ENCODE measurements at regions not wholly inside any gene's neighbourhood (a gene's known extent, or its start where the extent isn't known, plus 50 kb on each side); places are given as distances from the start of the nearest gene placed in this dataset.

DNA sequence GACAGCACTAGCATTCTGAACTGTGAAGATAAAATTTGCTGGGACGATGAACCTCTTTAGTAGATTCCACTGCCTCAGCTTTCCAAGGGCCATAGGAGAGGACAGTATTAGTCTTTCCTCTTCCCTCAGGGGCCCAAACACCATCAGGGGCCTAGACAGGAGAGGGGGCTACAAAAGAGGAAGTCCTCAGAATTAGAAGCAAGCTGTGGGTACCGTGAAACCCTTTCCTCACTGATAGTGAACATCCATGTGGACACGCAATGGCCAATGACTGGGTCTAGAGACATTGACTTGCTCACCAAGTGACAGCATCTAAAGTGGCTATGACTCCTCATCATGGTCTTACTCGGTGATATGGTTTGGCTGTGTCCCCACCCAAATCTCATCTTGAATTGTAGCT is 68.1 kb upstream of the UST start:
- intact Hi-C loops (cut with micrococcal nuclease): no loop called here
- H3K9me3 Mint-ChIP-seq (ENCODE audit: unreplicated experiment): no peaks in the 10 kb centered on the region
- H3K4me1 Mint-ChIP-seq (ENCODE audit: insufficient read depth, unreplicated experiment): no peaks in the 10 kb centered on the region
- CTCF ChIA-PET: interaction anchor here (1.0 kb wide), 1 partner anchor 50 kb away, joined by 3 read pairs; no protein-coding TSS in a partner anchor
- no peak overlapping the region for H3K4me3 Mint-ChIP-seq (ENCODE audit: unreplicated experiment)
- POLR2A ChIA-PET: interaction anchor here (0.7 kb wide), 1 partner anchor 69 kb away, joined by 4 read pairs; no protein-coding TSS in a partner anchor
- BruUV-seq (replicated peaks): no TSS peak
- no peak for DNase-seq (ENCODE audit: unreplicated experiment)
- H3K27ac Mint-ChIP-seq (ENCODE audit: low read depth, unreplicated experiment): no peak overlapping the region
- no peaks in the 10 kb centered on the region for H3K27me3 Mint-ChIP-seq (ENCODE audit: insufficient read depth, unreplicated experiment)
- TF ChIP-seq, protein P1, sequence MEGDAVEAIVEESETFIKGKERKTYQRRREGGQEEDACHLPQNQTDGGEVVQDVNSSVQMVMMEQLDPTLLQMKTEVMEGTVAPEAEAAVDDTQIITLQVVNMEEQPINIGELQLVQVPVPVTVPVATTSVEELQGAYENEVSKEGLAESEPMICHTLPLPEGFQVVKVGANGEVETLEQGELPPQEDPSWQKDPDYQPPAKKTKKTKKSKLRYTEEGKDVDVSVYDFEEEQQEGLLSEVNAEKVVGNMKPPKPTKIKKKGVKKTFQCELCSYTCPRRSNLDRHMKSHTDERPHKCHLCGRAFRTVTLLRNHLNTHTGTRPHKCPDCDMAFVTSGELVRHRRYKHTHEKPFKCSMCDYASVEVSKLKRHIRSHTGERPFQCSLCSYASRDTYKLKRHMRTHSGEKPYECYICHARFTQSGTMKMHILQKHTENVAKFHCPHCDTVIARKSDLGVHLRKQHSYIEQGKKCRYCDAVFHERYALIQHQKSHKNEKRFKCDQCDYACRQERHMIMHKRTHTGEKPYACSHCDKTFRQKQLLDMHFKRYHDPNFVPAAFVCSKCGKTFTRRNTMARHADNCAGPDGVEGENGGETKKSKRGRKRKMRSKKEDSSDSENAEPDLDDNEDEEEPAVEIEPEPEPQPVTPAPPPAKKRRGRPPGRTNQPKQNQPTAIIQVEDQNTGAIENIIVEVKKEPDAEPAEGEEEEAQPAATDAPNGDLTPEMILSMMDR (IDR thresholded peaks at IDR 0.05; ENCODE audit: unreplicated experiment): no peak
- no peaks in the 10 kb centered on the region for H3K36me3 Mint-ChIP-seq (ENCODE audit: insufficient read depth, unreplicated experiment)

DNA sequence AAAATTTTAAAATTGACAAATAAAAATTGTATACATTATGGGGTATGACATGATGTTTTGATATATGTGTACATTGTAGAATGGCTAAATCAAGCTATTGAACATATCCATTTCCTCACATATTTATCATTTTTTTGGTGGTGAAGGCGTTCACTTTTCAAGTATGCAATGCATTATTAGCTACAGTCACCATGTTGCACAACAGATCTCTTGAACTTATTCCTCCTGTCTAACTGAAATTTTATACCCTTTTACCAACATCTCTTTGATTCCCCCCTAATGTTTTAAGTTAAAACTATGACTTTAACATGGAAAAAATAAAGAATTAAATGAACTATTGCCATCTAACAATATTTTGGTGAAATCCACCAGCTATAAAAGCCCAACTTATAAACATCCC is 65.2 kb upstream of the UST start:
- H3K27ac Mint-ChIP-seq (ENCODE audit: low read depth, unreplicated experiment): no peak overlapping the region
- ChIA-PET POLR2A (no interaction called here), CTCF (interaction anchor here (0.5 to 1.3 kb wide), 4 partner anchors 10 to 123 kb away, joined by 3 to 4 read pairs (median 4); no protein-coding TSS in a partner anchor)
- H3K4me3 Mint-ChIP-seq (ENCODE audit: unreplicated experiment): no peak overlapping the region
- TF ChIP-seq, protein P1 (IDR thresholded peaks at IDR 0.05; ENCODE audit: unreplicated experiment): no peak
- no peaks in the 10 kb centered on the region for H3K36me3 Mint-ChIP-seq (ENCODE audit: insufficient read depth, unreplicated experiment)
- BruUV-seq (replicated peaks): no TSS peak
- no peaks in the 10 kb centered on the region for H3K9me3 Mint-ChIP-seq (ENCODE audit: unreplicated experiment)
- no peaks in the 10 kb centered on the region for H3K27me3 Mint-ChIP-seq (ENCODE audit: insufficient read depth, unreplicated experiment)
- DNase-seq (ENCODE audit: unreplicated experiment): no peak
- no peaks in the 10 kb centered on the region for H3K4me1 Mint-ChIP-seq (ENCODE audit: insufficient read depth, unreplicated experiment)
- intact Hi-C loops (cut with micrococcal nuclease): no loop called here

DNA sequence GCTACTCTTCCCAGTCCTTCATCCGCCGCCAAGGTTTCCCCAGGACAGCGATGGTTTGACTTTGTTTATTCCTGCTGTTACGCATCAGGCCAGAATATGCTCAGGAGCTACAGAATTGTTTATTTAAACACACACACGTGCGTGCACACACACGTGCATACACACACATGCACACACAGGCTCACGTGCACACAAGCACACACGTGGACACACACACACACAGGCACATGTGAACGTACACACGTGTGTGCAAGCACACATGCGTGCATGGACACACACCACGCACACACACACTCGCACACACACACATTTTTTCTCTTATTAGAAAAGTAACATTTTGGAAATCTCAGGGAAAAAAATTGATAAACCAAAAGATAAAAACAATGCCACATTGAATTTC is 64.6 kb upstream of the UST start:
- ChIA-PET CTCF (interaction anchor here (0.5 to 1.3 kb wide), 5 partner anchors 10 to 124 kb away, joined by 3 to 4 read pairs (median 3); no protein-coding TSS in a partner anchor), POLR2A (interaction anchor here (0.8 kb wide), 1 partner anchor 8 kb away, joined by 4 read pairs; no protein-coding TSS in a partner anchor)
- Mint-ChIP-seq H3K4me3 (ENCODE audit: unreplicated experiment) (no peak overlapping the region), H3K9me3 (ENCODE audit: unreplicated experiment) (no peaks in the 10 kb centered on the region), H3K4me1 (ENCODE audit: insufficient read depth, unreplicated experiment) (no peaks in the 10 kb centered on the region), H3K36me3 (ENCODE audit: insufficient read depth, unreplicated experiment) (no peaks in the 10 kb centered on the region), H3K27me3 (ENCODE audit: insufficient read depth, unreplicated experiment) (no peaks in the 10 kb centered on the region), H3K27ac (ENCODE audit: low read depth, unreplicated experiment) (no peak overlapping the region)
- BruUV-seq (replicated peaks): no TSS peak
- DNase-seq (ENCODE audit: unreplicated experiment): no peak
- intact Hi-C loops (cut with micrococcal nuclease): no loop called here
- TF ChIP-seq, protein P1 (IDR thresholded peaks at IDR 0.05; ENCODE audit: unreplicated experiment): no peak

DNA sequence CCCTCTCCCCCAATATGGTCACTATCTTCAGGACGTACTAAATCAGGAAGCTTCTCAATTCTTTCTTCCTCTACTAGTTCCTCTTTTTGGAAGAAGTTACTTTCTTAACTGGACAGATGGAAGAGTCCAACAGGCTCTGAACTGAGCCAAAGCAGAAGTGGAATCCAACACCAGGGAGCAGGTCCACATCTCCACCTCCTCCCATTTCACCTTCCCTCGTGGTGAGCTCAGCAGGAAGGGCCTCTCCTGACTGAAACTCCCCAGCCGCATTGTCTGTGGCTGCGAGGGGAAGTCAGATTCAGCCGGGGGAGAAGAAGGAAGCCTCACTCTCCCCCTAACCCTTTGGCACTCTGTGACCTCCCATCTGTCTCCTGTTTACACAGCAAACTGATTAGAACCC is 63.8 kb upstream of the UST start:
- no peak overlapping the region for H3K4me3 Mint-ChIP-seq (ENCODE audit: unreplicated experiment)
- no peaks in the 10 kb centered on the region for H3K27me3 Mint-ChIP-seq (ENCODE audit: insufficient read depth, unreplicated experiment)
- TF ChIP-seq, protein P1 (IDR thresholded peaks at IDR 0.05; ENCODE audit: unreplicated experiment): no peak
- H3K9me3 Mint-ChIP-seq (ENCODE audit: unreplicated experiment): no peaks in the 10 kb centered on the region
- ChIA-PET CTCF (interaction anchor here (1.3 to 1.4 kb wide), 3 partner anchors 11 to 105 kb away, joined by 4 to 5 read pairs (median 4); no protein-coding TSS in a partner anchor), POLR2A (interaction anchor here (0.8 kb wide), 1 partner anchor 9 kb away, joined by 4 read pairs; no protein-coding TSS in a partner anchor)
- no peak overlapping the region for H3K27ac Mint-ChIP-seq (ENCODE audit: low read depth, unreplicated experiment)
- no peak for DNase-seq (ENCODE audit: unreplicated experiment)
- no peaks in the 10 kb centered on the region for H3K36me3 Mint-ChIP-seq (ENCODE audit: insufficient read depth, unreplicated experiment)
- intact Hi-C loops (cut with micrococcal nuclease): no loop called here
- H3K4me1 Mint-ChIP-seq (ENCODE audit: insufficient read depth, unreplicated experiment): no peaks in the 10 kb centered on the region
- BruUV-seq (replicated peaks): no TSS peak

All from MCF 10A (cell line).